Kidney (tissue), 13 donors: ENCODE measurements at regions not wholly inside any gene's neighbourhood (a gene's known extent, or its start where the extent isn't known, plus 50 kb on each side); places are given as distances from the start of the nearest gene placed in this dataset.
A peak's percentile ranks its signal among the peaks of the same experiment; 100 is the strongest.

Experiments
- DNase-seq, 5 donors: peaks; one replicate each; pipeline ENCODE4 v3.0.0-alpha.2; 2013 to 2020
- FAIRE-seq: peaks from 2 replicates; lab custom pipeline; 2012; peaks lifted over from hg19 to GRCh38; lab: Jason Lieb, UNC
- H3K27ac ChIP-seq, 2 donors: one replicate each; pipeline ENCODE4 v1.7.0; 2013; ENCODE audit warnings: low read depth in 2 of 2, low read length in 2 of 2, inconsistent platforms in 1 of 2
- H3K27me3 ChIP-seq: one replicate; pipeline ENCODE4 v1.7.1; 2013; ENCODE audit warnings: low read length, inconsistent platforms; ENCODE audit not compliant: control insufficient read depth, insufficient read depth
- H3K36me3 ChIP-seq, 3 donors: one replicate each; pipeline versions ENCODE4 v1.7.0 to v1.7.1; 2013; ENCODE audit warnings: low read length in 3 of 3, control low read depth in 1 of 3, inconsistent platforms in 1 of 3; ENCODE audit not compliant: insufficient read depth in 3 of 3, control insufficient read depth in 2 of 3
- H3K4me1 ChIP-seq, 3 donors: one replicate each; pipeline versions ENCODE4 v1.7.0 to v1.7.1; 2013; ENCODE audit warnings: low read length in 3 of 3, inconsistent platforms in 1 of 3, low read depth in 1 of 3; ENCODE audit not compliant: control insufficient read depth in 2 of 3, insufficient read depth in 2 of 3
- H3K4me3 ChIP-seq, 3 donors: one replicate each; pipeline versions ENCODE4 v1.7.0 to v1.8.1; 2013; ENCODE audit warnings: low read length in 3 of 3, control low read depth in 1 of 3, inconsistent platforms in 1 of 3
- H3K9ac ChIP-seq, 3 donors: one replicate each; pipeline versions ENCODE4 v1.7.0 to v1.7.1; 2013; ENCODE audit warnings: low read length in 3 of 3, control low read depth in 1 of 3, inconsistent platforms in 1 of 3
- H3K9me3 ChIP-seq, 3 donors: one replicate each; pipeline versions ENCODE4 v1.7.0 to v1.7.1; 2013; ENCODE audit warnings: low read length in 3 of 3, control low read depth in 1 of 3, inconsistent platforms in 1 of 3; ENCODE audit not compliant: control insufficient read depth in 2 of 3, insufficient read depth in 1 of 3
- intact Hi-C: fragments of 100-400 bp; cut with DNase I; formaldehyde crosslinking; loops from one replicate; pipeline ENCODE4 v1.11.1; 2022
- TF ChIP-seq, protein P1 (sequence below): IDR thresholded peaks from 3 replicates; pipeline ENCODE4 v1.5.1; 2012; ENCODE audit warnings: mild to moderate bottlenecking, moderate library complexity, borderline replicate concordance; ENCODE audit not compliant: insufficient read depth; ENCODE audit errors: extremely low read depth
- donor health status: control.
- donor health status: control.
- donor health status: control.
- donor health status: control.
- donor health status: control.
- donor health status: DM: yes; HTN: yes; CAD: no.
- donor health status: Normal renal cell carcinoma (clear cell type).

DNA sequence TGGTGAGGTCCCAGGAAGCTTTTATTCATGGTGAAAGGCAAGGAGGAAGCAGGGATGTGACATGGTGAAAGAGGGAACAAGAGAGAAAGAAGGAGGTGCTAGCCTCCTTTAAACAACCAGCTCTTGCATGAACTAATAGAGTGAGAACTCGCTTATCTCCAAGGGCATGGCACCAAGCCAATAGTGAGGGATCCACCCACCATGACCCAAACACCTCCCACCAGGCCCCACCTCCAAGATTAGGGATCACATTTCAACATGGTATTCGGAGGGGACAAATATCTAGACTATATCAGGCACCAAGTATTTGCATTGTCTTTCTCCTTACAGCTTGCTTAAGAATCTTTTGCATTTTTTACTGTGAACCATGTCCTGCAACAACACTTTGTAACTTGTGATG, 91.9 kb upstream of the DHRS4 start:
- DNase-seq (peak in 2 of 5 donors; percentile 25 to 43), FAIRE-seq (no peak)
- H3K9me3 ChIP-seq: no peaks in the 10 kb centered on the region
- H3K4me1 ChIP-seq: no peaks in the 10 kb centered on the region
- no peak overlapping the region for H3K9ac ChIP-seq
- no peak overlapping the region for H3K4me3 ChIP-seq
- TF ChIP-seq, protein P1, sequence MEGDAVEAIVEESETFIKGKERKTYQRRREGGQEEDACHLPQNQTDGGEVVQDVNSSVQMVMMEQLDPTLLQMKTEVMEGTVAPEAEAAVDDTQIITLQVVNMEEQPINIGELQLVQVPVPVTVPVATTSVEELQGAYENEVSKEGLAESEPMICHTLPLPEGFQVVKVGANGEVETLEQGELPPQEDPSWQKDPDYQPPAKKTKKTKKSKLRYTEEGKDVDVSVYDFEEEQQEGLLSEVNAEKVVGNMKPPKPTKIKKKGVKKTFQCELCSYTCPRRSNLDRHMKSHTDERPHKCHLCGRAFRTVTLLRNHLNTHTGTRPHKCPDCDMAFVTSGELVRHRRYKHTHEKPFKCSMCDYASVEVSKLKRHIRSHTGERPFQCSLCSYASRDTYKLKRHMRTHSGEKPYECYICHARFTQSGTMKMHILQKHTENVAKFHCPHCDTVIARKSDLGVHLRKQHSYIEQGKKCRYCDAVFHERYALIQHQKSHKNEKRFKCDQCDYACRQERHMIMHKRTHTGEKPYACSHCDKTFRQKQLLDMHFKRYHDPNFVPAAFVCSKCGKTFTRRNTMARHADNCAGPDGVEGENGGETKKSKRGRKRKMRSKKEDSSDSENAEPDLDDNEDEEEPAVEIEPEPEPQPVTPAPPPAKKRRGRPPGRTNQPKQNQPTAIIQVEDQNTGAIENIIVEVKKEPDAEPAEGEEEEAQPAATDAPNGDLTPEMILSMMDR: no peak
- no peaks in the 10 kb centered on the region for H3K27me3 ChIP-seq
- no peaks in the 10 kb centered on the region for H3K36me3 ChIP-seq
- intact Hi-C loops: no loop called here
- H3K27ac ChIP-seq: no peak overlapping the region

DNA sequence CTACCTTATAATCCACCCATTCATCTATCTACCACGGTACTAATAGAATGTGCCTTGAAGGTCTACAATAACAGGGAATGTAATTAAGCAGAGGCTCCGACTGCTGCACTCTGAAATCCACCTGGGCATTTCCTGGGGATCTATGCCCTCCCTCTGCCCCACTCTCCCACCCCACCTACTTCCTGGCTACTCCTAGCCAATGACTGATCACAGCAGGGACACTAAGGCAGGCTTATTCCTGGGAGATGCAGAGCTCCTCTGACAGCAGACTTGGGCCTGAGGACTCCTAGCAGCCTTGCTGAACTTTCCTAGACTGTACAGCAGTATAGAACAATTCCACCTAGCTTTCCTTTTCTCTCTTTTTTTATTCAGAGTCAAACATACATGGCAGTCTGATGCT, 91.1 kb upstream of the DHRS4 start:
- no peaks in the 10 kb centered on the region for H3K36me3 ChIP-seq
- H3K9ac ChIP-seq: no peak overlapping the region
- FAIRE-seq (no peak), DNase-seq (no peak)
- TF ChIP-seq, protein P1: no peak
- intact Hi-C loops: no loop called here
- H3K4me3 ChIP-seq: no peak overlapping the region
- no peaks in the 10 kb centered on the region for H3K4me1 ChIP-seq
- no peaks in the 10 kb centered on the region for H3K9me3 ChIP-seq
- H3K27me3 ChIP-seq: no peaks in the 10 kb centered on the region
- no peak overlapping the region for H3K27ac ChIP-seq

GRCh38 chr14:23863836-23864235, 89.7 kb upstream of the DHRS4 start:
- intact Hi-C loops: no loop called here
- no peak overlapping the region for H3K9ac ChIP-seq
- DNase-seq: no peak
- no peak overlapping the region for H3K4me3 ChIP-seq
- TF ChIP-seq, protein P1: no peak
- H3K27me3 ChIP-seq: no peaks in the 10 kb centered on the region
- no peaks in the 10 kb centered on the region for H3K36me3 ChIP-seq
- no peak overlapping the region for H3K27ac ChIP-seq
- no peaks in the 10 kb centered on the region for H3K4me1 ChIP-seq
- H3K9me3 ChIP-seq: no peaks in the 10 kb centered on the region
- FAIRE-seq: no peak

- FAIRE-seq (no peak), DNase-seq (no peak)
- H3K27me3 ChIP-seq: no peaks in the 10 kb centered on the region
- H3K4me3 ChIP-seq: no peak overlapping the region
- H3K27ac ChIP-seq: no peak overlapping the region
- H3K9me3 ChIP-seq: no peaks in the 10 kb centered on the region
- H3K36me3 ChIP-seq: no peaks in the 10 kb centered on the region
- H3K9ac ChIP-seq: no peak overlapping the region
- TF ChIP-seq, protein P1: no peak
- intact Hi-C loops: no loop called here
- no peaks in the 10 kb centered on the region for H3K4me1 ChIP-seq
These were observed 89.3 kb upstream of the DHRS4 start for GRCh38 chr14:23864259-23864658.
